Activated CD4-positive, alpha-beta T cell treated with anti-CD3 and anti-CD28 coated beads for 48 hours (primary cell): ENCODE measurements at regions not wholly inside any gene's neighbourhood (a gene's known extent, or its start where the extent isn't known, plus 50 kb on each side); places are given as distances from the start of the nearest gene placed in this dataset.

Experiments used
- DNase-seq: peaks from one replicate; pipeline ENCODE4 v3.0.0-alpha.2; 2020

DNA sequence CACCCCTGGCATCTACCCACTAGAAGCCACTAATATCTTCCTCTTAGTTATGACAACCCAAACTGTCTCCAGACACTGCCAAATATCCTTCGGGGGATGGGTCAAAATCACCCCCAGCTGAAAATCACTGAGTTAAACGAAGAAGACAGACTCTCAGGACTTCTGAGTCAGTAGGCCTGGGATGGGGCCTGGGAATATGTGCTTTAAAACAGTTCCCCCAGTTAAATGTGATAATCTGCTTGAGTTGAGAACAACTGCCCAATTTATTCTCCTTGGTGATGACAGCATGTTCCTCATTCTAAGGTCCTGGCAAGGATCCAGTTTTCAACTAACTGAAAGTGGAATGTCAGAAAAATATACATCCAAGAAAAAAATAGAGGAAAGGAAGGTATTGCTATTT lies 52.4 kb downstream of the CBLL2 start:
- no peak for DNase-seq

- no peak for DNase-seq
Measured at GRCh38 chrX:22329783-22330182, 57.1 kb downstream of the CBLL2 start.

DNA sequence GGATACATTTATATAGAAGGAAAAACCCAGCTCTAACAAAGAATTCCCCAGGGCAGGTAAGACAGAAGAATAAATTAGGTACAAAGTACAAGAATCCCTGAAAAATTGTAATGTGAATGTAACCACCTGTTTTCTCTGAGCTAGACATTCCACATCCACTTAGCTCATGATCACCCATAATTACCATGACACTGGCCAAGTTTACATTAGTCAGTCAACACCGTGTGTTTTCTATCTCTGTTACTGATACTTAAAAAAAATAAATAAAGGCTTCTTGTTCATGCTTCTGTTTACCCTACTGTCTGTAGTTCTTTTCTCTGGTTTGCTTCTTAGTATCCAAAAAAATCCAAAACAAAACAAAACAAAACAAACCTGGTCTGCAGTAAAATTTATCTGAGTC lies 66.0 kb downstream of the CBLL2 start:
- DNase-seq = no peak

DNA sequence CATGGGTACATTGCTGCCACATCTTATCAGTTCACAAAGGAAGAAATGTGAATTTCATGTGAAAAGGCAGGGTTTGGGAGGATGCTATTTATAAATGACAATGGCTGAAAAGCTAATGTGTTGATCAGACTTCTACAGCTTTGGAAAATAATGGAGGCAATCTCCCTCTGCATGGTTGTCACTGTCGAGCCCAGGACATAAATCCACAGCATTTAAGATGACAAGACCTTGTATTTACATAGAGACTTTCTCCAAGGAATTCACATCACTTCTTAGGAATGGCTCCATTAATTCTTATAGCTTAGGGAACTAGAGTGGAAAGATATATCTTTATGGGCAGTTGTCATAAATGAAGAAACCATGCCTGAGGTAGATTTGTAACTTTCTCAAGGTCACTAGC lies 66.7 kb downstream of the CBLL2 start:
- no peak for DNase-seq

GRCh38 chrX:22340022-22340616 lies 67.4 kb downstream of the CBLL2 start:
- no peak for DNase-seq

GRCh38 chrX:22343192-22343591 lies 70.5 kb downstream of the CBLL2 start:
- no peak for DNase-seq

GRCh38 chrX:22345884-22346283 lies 73.2 kb downstream of the CBLL2 start:
- no peak for DNase-seq

DNA sequence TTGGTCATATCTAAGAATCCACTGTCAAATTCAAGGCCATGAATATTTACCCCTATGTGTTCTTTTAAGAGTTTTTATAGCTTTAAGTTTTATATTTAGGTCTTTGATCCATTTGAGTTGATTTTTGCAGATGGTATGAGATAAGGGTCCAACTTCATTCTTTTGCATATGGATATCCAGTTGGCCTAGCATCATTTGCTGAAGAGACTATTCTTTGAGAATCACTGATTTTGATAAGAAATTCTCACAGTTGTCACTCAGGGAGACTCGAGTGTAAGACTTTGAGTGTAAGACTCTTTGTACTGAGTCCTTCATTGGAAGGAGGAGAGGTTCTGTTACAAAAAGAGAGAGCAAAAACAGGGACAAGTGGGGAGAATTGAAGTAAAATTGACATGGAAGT lies 74.8 kb downstream of the CBLL2 start:
- DNase-seq = no peak

DNA sequence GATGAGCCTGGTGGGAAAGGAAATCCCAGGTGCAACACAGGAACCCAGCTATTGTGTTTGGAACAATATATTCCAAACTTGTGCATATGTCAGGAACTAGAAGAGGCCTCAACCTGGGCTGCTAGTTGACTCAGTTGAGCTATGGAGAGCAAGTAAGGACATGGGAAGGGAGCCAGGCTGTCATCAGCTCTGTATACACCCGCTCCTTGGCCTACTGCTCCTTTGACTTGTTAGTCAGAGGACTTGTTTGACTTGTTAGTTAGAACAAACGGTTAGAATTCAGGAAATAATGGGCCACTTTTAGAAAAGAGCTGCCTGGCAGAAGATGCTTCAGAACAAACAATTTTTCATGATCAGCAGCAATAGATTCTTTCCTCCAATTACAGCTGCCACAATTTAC lies 76.4 kb downstream of the CBLL2 start:
- DNase-seq = no peak

DNA sequence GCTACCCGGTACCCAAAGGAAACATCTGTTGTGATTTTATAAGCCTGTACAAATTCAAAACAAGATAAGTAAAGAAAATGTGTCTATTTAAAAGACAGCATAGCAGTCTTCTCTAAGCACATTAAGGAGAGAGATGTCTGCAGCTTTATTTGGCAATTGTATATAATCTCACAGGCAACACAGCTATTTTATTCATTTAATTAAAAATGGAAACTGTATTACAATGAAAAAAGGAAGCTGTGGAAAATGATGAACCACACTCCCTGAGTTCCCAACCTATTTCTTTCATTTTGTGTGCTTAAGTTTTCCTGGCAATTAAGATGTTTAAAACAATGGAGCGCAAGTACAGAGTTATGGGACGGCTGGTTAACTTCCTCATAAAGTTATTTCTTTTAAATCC lies 78.4 kb downstream of the CBLL2 start:
- no peak for DNase-seq

DNA sequence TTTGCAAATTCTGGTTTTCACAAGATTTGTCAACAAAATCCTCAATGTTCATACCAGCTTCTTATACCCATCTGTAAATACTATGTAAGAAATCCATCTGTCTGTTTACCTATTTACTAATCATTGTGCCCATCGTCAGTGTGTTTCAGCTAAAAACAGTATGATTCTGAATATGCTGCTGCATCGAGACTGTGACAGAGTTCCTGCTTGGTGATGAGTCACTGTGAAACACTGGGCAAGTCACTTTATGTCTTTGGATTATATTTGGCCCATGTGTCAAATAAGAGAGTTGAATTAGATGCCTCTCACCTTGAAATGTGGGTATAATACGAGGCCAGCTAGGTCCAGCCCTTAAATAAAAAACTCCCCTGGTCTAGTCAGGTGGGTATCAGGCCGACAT lies 79.3 kb downstream of the CBLL2 start:
- DNase-seq = no peak

DNA sequence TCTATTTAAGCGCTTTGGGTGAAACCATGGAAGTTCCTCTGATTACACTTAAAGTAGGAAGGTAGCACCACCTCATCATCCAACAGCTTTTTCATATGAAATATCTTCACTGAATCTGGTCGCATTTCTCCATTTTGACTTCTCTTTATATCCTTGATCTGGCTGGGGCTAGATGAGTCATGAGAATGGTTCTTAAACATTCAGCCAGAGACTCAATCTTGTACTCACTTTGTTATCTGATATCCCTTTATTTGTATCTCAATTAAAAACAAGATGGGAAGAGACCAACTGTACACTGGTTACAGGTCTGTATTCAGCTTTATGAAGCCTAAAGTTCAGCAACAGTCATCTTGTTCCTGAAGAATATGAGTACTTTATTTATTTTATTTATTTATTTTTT lies 84.9 kb downstream of the CBLL2 start:
- no peak for DNase-seq

DNA sequence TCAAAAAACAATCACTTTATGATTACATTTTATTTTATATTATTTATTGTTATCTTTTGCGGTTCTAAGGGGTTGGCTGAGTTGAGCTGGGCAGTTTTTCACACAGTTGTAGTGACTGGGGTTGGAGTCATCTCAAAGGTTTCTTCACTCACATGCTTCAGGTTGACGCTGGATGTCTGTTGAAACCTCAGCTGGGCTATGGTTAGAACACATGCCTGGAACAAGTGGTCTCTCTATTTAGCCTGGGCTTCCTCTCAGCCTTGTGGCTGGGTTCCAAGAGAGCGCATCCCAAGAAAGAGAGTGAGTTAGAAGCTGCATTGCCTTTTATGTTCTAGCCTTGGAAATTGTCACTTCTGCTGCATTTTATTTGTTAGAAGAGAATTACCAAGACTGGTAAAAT lies 87.4 kb downstream of the CBLL2 start:
- DNase-seq = no peak

DNA sequence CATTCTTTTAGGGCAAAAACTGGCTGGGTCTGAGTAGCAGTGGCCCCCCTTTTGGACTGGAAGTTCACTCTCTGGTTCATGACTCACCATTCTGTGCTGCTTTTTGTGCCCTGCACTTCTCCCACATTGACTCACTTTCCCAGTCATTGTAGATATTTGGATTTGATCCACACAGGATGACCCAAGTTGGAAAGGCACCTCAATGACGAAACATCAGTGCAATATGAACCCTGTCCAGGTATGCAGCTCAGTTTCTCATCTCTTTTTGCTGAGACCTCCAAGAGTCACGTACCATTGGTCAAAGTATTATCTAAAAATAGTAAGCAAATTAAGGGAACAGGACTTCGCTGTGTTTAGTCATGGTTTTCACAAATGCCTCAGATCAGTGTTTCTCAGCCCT lies 92.7 kb downstream of the CBLL2 start:
- DNase-seq = no peak

GRCh38 chrX:22366166-22366702 lies 93.5 kb downstream of the CBLL2 start:
- DNase-seq = no peak

DNA sequence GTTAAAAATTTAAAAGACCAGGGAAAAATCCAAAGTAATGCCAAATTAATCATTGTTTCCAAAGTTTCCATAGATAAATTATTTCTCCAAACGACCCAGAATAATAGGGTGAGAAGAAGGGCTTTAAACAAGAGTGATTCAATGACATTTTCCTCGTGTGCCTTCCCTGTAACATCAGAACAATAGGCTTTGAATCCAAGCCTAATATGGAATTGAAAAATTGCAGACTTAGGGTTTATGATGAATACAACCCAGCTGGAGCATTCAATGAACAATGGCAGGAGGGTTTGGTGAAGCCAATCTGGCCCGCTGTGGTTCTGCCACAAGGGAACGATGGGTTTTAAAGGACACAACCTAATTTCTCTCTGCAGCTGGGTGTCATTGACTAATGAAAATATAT lies 94.2 kb downstream of the CBLL2 start:
- no peak for DNase-seq

- no peak for DNase-seq
Measured at GRCh38 chrX:22373094-22373493, 100.4 kb downstream of the CBLL2 start.

GRCh38 chrX:22373766-22374165 lies 101.1 kb downstream of the CBLL2 start:
- no peak for DNase-seq

- DNase-seq = no peak
Measured at GRCh38 chrX:22376369-22376768, 103.7 kb downstream of the CBLL2 start.

DNA sequence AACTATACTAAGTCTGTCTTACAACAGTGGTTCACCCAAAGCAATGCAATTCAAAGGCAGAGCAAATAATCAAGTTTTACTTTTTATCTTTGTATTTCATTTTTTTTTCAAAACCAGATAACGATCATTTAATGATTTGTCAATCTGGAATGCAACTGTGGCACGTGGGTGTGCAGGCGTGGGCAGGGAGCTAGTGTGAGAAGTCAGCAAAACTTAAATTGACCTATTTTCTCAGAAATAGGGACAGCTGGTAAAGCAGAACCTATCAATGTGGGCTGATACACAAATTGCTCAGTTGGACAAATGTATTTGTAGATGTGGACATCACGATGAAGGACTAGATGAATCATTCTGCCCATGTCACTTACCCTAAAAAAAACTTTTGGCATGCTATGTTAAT lies 105.6 kb downstream of the CBLL2 start:
- DNase-seq = no peak

DNA sequence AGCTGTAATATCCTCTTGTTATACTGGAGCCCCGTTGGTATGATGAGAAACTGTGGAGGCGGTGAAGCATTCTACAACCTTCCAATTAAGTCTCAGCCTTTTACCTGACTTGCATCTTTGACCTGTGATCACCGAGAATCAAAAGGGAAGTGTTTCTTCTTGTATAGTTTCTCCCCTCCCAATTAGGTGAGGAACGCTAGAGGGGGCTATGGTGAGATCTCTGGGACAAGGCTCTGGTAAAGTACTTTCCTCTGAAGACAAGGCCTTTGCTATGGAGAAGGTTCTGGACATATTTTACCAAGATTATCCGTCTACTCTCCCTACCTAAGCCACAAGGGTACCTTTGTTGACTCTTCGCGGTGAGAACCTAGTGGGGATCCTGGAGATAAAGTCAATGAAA lies 111.3 kb downstream of the CBLL2 start:
- DNase-seq = no peak

- DNase-seq = no peak
Measured at GRCh38 chrX:22389556-22390179, 117.0 kb downstream of the CBLL2 start.

- DNase-seq = no peak
Measured at GRCh38 chrX:22392133-22392948, 119.6 kb downstream of the CBLL2 start.

DNA sequence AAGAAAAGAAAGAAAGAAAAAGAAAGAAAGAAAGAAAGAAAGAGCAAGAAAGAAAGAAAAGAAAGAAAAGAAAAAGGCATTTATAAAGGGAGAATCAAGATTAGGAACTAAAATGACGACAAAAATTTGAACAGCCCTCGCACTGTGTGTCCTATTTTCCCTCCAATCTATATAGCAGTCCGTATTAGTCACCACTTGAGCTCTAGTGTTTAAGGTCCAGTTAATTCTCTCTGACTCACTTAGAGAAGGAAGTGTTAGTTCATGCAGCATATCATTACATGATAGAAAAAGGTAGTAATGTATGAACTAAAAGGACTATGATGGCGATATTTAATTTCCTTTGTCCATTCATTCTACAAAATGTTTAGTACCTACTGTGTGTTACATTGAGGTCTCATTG lies 122.7 kb downstream of the CBLL2 start:
- DNase-seq = no peak
